CD14-positive monocyte (primary cell): ENCODE measurements at regions not wholly inside any gene's neighbourhood (a gene's known extent, or its start where the extent isn't known, plus 50 kb on each side); places are given as distances from the start of the nearest gene placed in this dataset.

ENCODE experiments used
- DNase-seq, 3 donors: peaks; one replicate each; pipeline ENCODE4 v3.0.0-alpha.2; 2011 to 2022
- H2AFZ ChIP-seq: 2 replicates; pipeline ENCODE4 v1.6.0; 2012; ENCODE audit warnings: mild to moderate bottlenecking, low read depth, low read length, inconsistent platforms; ENCODE audit not compliant: insufficient read depth, poor library complexity, severe bottlenecking
- H3K27ac ChIP-seq, 2 donors: 1 replicate in 1 of 2; 2 replicates in 1 of 2; pipeline ENCODE4 v1.5.1; 2012 to 2013; ENCODE audit warnings: low read length in 2 of 2, control low read depth in 1 of 2, inconsistent platforms in 1 of 2, low read depth in 1 of 2, mild to moderate bottlenecking in 1 of 2
- H3K27me3 ChIP-seq, 2 donors: one replicate each; pipeline versions ENCODE4 v1.6.0 to v1.6.1; 2011 to 2013; ENCODE audit warnings: low read length in 2 of 2; ENCODE audit not compliant: control insufficient read depth in 2 of 2, insufficient read depth in 2 of 2
- H3K36me3 ChIP-seq, 2 donors: replicated peaks in 1 of 2; 1 replicate in 1 of 2; 2 replicates in 1 of 2; pipeline versions ENCODE4 v1.5.1 to v1.6.1; 2012 to 2013; ENCODE audit warnings: low read length in 2 of 2, control low read depth in 1 of 2, inconsistent platforms in 1 of 2, mild to moderate bottlenecking in 1 of 2; ENCODE audit not compliant: insufficient read depth in 2 of 2, control insufficient read depth in 1 of 2
- H3K4me1 ChIP-seq, 2 donors: 1 replicate in 1 of 2; 2 replicates in 1 of 2; pipeline versions ENCODE4 v1.5.1 to v1.6.1; 2012 to 2013; ENCODE audit warnings: low read length in 2 of 2, control low read depth in 1 of 2, inconsistent platforms in 1 of 2, mild to moderate bottlenecking in 1 of 2, moderate library complexity in 1 of 2; ENCODE audit not compliant: insufficient read depth in 2 of 2, control insufficient read depth in 1 of 2
- H3K4me2 ChIP-seq: replicated peaks from 2 replicates; pipeline ENCODE3; 2012; ENCODE audit warnings: low read length, moderate library complexity, mild to moderate bottlenecking; ENCODE audit not compliant: poor library complexity, severe bottlenecking; ENCODE audit errors: extremely low read depth
- H3K4me3 ChIP-seq, 3 experiments: fragments of 200-600 bp in 1 of 3; sonication (generic) in 1 of 3; replicated peaks in 1 of 3; 1 replicate in 2 of 3; 2 replicates in 1 of 3; pipeline ENCODE4 v1.5.1; 2011 to 2013; ENCODE audit warnings: low read length in 3 of 3, mild to moderate bottlenecking in 3 of 3, control low read depth in 2 of 3, low read depth in 2 of 3, inconsistent platforms in 1 of 3, moderate library complexity in 1 of 3
- H3K79me2 ChIP-seq: 2 replicates; pipeline ENCODE4 v1.6.0; 2012; ENCODE audit warnings: mild to moderate bottlenecking, control low read depth, inconsistent platforms, low read length, moderate library complexity; ENCODE audit not compliant: insufficient read depth
- H3K9ac ChIP-seq: 2 replicates; pipeline ENCODE4 v1.6.0; 2017; ENCODE audit warnings: low read length, mild to moderate bottlenecking; ENCODE audit not compliant: insufficient read depth, poor library complexity, severe bottlenecking
- H3K9me3 ChIP-seq, 2 donors: replicated peaks in 1 of 2; 1 replicate in 1 of 2; 2 replicates in 1 of 2; pipeline versions ENCODE4 v1.5.1 to v1.6.1; 2012 to 2013; ENCODE audit warnings: low read length in 2 of 2, control low read depth in 1 of 2; ENCODE audit not compliant: control insufficient read depth in 1 of 2, insufficient read depth in 1 of 2
- H4K20me1 ChIP-seq: 2 replicates; pipeline ENCODE4 v1.6.0; 2012; ENCODE audit warnings: mild to moderate bottlenecking, low read length, control low read depth, moderate library complexity; ENCODE audit not compliant: insufficient read depth
- H3K27ac Mint-ChIP-seq, 7 donors: one replicate each; pipeline ENCODE4 v1.8.0; 2020; ENCODE audit warnings: mild to moderate bottlenecking in 7 of 7, mixed read lengths in 7 of 7, moderate library complexity in 6 of 7, inconsistent platforms in 2 of 7
- H3K27me3 Mint-ChIP-seq, 3 donors: one replicate each; pipeline ENCODE4 v1.8.0; 2021 to 2022; ENCODE audit warnings: low read depth in 3 of 3, mild to moderate bottlenecking in 3 of 3, mixed read lengths in 3 of 3, moderate library complexity in 3 of 3, inconsistent platforms in 1 of 3
- H3K36me3 Mint-ChIP-seq, 2 donors: one replicate each; pipeline ENCODE4 v1.8.0; 2020; ENCODE audit warnings: mixed read lengths in 2 of 2, inconsistent platforms in 1 of 2, mild to moderate bottlenecking in 1 of 2
- H3K4me1 Mint-ChIP-seq: one replicate; pipeline ENCODE4 v1.8.0; 2020; ENCODE audit warnings: mild to moderate bottlenecking, mixed read lengths
- H3K4me3 Mint-ChIP-seq, 2 donors: one replicate each; pipeline ENCODE4 v1.8.0; 2020; ENCODE audit warnings: mild to moderate bottlenecking in 2 of 2, mixed read lengths in 2 of 2, moderate library complexity in 1 of 2
- H3K9me3 Mint-ChIP-seq, 7 donors: one replicate each; pipeline ENCODE4 v1.8.0; 2020 to 2022; ENCODE audit warnings: mixed read lengths in 7 of 7, mild to moderate bottlenecking in 6 of 7, moderate library complexity in 6 of 7, inconsistent platforms in 2 of 7
- CTCF ChIP-seq: fragments of 200-600 bp; IDR thresholded peaks from one replicate; pipeline ENCODE4 v1.8.0; 2022; ENCODE audit warnings: antibody characterized with exemption, mild to moderate bottlenecking
- WGBS: methylation state at CpG from one replicate; pipeline ENCODE4 v1.1.5; 2013; ENCODE audit warnings: missing lambda C conversion rate; ENCODE audit not compliant: insufficient coverage; 5-methylcytosine and 5-hydroxymethylcytosine counted together
- intact Hi-C, 2 donors: fragments of 100-400 bp; cut with micrococcal nuclease; formaldehyde crosslinking; loops; one replicate each; pipeline versions ENCODE4 v1.15.0 to v1.15.1; 2023

- Histone ChIP-seq H3K27ac (no peak overlapping the region), H3K4me3 (no peak overlapping the region), H3K79me2 (no peaks in the 10 kb centered on the region), H4K20me1 (no peaks in the 10 kb centered on the region), H3K4me1 (no peaks in the 10 kb centered on the region), H3K4me2 (no peak overlapping the region), H3K36me3 (no peaks in the 10 kb centered on the region), H3K9ac (no peak overlapping the region), H3K9me3 (peaks cover 2 to 4% of the 10 kb centered on the region in 2 donors), H2AFZ (no peak overlapping the region), H3K27me3 (no peaks in the 10 kb centered on the region)
- DNase-seq = no peak
- Mint-ChIP-seq H3K4me1 (no peaks in the 10 kb centered on the region), H3K27me3 (no peaks in the 10 kb centered on the region), H3K36me3 (no peaks in the 10 kb centered on the region), H3K9me3 (peaks cover 0 to 12% (median under 1%) of the 10 kb centered on the region in 7 donors), H3K27ac (no peak overlapping the region), H3K4me3 (no peak overlapping the region)
- intact Hi-C loops = no loop called here
- 100% methylated on average over 1 of the region's 1 CpG for WGBS
- TF ChIP-seq CTCF = no peak
Observed at GRCh38 chr16:63080746-63081145, 1044.5 kb upstream of the CDH8 start.

GRCh38 chr16:63069047-63069446 is 1032.8 kb upstream of the CDH8 start:
- no peaks in the 10 kb centered on the region for H3K36me3 ChIP-seq
- H3K4me3 ChIP-seq = no peak overlapping the region
- no peak for TF ChIP-seq CTCF
- no peaks in the 10 kb centered on the region for H4K20me1 ChIP-seq
- no peak overlapping the region for H3K27ac Mint-ChIP-seq
- H2AFZ ChIP-seq = no peak overlapping the region
- no peak for DNase-seq
- H3K27ac ChIP-seq = no peak overlapping the region
- H3K9me3 Mint-ChIP-seq = peaks cover 0 to 5% (median 0%) of the 10 kb centered on the region in 7 donors
- no peak overlapping the region for H3K9ac ChIP-seq
- H3K9me3 ChIP-seq = no peaks in the 10 kb centered on the region
- 76% methylated on average over 2 of the region's 4 CpGs for WGBS
- no peaks in the 10 kb centered on the region for H3K27me3 Mint-ChIP-seq
- no peaks in the 10 kb centered on the region for H3K4me1 Mint-ChIP-seq
- H3K4me1 ChIP-seq = no peaks in the 10 kb centered on the region
- H3K36me3 Mint-ChIP-seq = no peaks in the 10 kb centered on the region
- H3K4me2 ChIP-seq = no peak overlapping the region
- no peaks in the 10 kb centered on the region for H3K79me2 ChIP-seq
- intact Hi-C loops = no loop called here
- no peaks in the 10 kb centered on the region for H3K27me3 ChIP-seq
- H3K4me3 Mint-ChIP-seq = no peak overlapping the region
